H1 (cell line): ENCODE measurements at regions not wholly inside any gene's neighbourhood (a gene's known extent, or its start where the extent isn't known, plus 50 kb on each side); places are given as distances from the start of the nearest gene placed in this dataset.
A peak's percentile ranks its signal among the peaks of the same experiment; 100 is the strongest.

Experiments
- CTCF ChIA-PET: fragments of 300-600 bp; sonication (Branson Sonifier 250); formaldehyde crosslinking; loops from one replicate; lab custom pipeline; 2021; ENCODE audit not compliant: partially characterized antibody; lab: Charles Lee
- POLR2A ChIA-PET: fragments of 300-600 bp; sonication (Branson Sonifier 250); formaldehyde crosslinking; loops from one replicate; lab custom pipeline; 2021; ENCODE audit warnings: inconsistent platforms; ENCODE audit not compliant: partially characterized antibody; lab: Charles Lee
- DNase-seq, 2 experiments: peaks; one replicate each; pipeline versions ENCODE4 v3.0.0 to v3.0.0-alpha.2; 2010 to 2022; ENCODE audit warnings: low spot score in 2 of 2, low read depth in 1 of 2, mixed read lengths in 1 of 2
- FAIRE-seq: peaks from 2 replicates; lab custom pipeline; 2011; peaks lifted over from hg19 to GRCh38; lab: Jason Lieb, UNC
- H2AFZ ChIP-seq: 2 replicates; pipeline ENCODE4 v1.8.1; 2012; ENCODE audit warnings: low read length, inconsistent platforms
- H2AK5ac ChIP-seq: 2 replicates; pipeline ENCODE4 v1.6.1; 2013; ENCODE audit warnings: low read depth, low read length
- H2BK120ac ChIP-seq: replicated peaks from 2 replicates; pipeline ENCODE3; 2013; ENCODE audit warnings: low read depth, low read length, inconsistent platforms
- H2BK12ac ChIP-seq: 2 replicates; pipeline ENCODE4 v1.6.1; 2013; ENCODE audit warnings: low read depth, low read length
- H2BK15ac ChIP-seq: 2 replicates; pipeline ENCODE4 v1.6.1; 2013; ENCODE audit warnings: low read length
- H2BK20ac ChIP-seq: 2 replicates; pipeline ENCODE4 v1.6.1; 2013; ENCODE audit warnings: low read length
- H2BK5ac ChIP-seq: 2 replicates; pipeline ENCODE4 v1.6.1; 2013; ENCODE audit warnings: low read depth, low read length
- H3K14ac ChIP-seq: 2 replicates; pipeline ENCODE4 v1.6.1; 2013; ENCODE audit warnings: inconsistent platforms; ENCODE audit not compliant: insufficient read length
- H3K18ac ChIP-seq: 2 replicates; pipeline ENCODE4 v1.6.1; 2013; ENCODE audit warnings: low read length; ENCODE audit errors: extremely low read depth
- H3K23ac ChIP-seq: 2 replicates; pipeline ENCODE4 v1.6.1; 2013; ENCODE audit warnings: inconsistent platforms; ENCODE audit not compliant: insufficient read length
- H3K23me2 ChIP-seq: 2 replicates; pipeline ENCODE4 v1.6.1; 2013; ENCODE audit warnings: low read depth, low read length
- H3K27ac ChIP-seq: 2 replicates; pipeline ENCODE4 v1.6.1; 2011; ENCODE audit warnings: low read depth, low read length, inconsistent platforms
- H3K27me3 ChIP-seq, 4 experiments: replicated peaks in 1 of 4; 1 replicate in 1 of 4; 2 replicates in 3 of 4; pipeline versions ENCODE4 v1.6.1 to v1.8.1; 2011 to 2013; ENCODE audit warnings: low read length in 3 of 4, mild to moderate bottlenecking in 3 of 4, inconsistent platforms in 2 of 4, mixed read lengths in 2 of 4, moderate library complexity in 1 of 4; ENCODE audit not compliant: control insufficient read depth in 3 of 4, insufficient read depth in 3 of 4; ENCODE audit errors: extremely low read depth in 1 of 4
- H3K36me3 ChIP-seq, 4 experiments: 2 replicates each; pipeline versions ENCODE4 v1.6.1 to v1.8.1; 2011 to 2013; ENCODE audit warnings: mild to moderate bottlenecking in 4 of 4, low read length in 3 of 4, moderate library complexity in 2 of 4, control low read depth in 1 of 4, inconsistent platforms in 1 of 4; ENCODE audit not compliant: insufficient read depth in 4 of 4, control insufficient read depth in 2 of 4
- H3K4ac ChIP-seq: replicated peaks from 2 replicates; pipeline ENCODE3; 2013; ENCODE audit warnings: low read length, low read depth, mixed read lengths, inconsistent platforms; ENCODE audit not compliant: insufficient read length
- H3K4me1 ChIP-seq, 4 experiments: replicated peaks in 1 of 4; 1 replicate in 1 of 4; 2 replicates in 3 of 4; pipeline versions ENCODE4 v1.6.1 to v1.8.1; 2011 to 2013; ENCODE audit warnings: low read length in 3 of 4, inconsistent platforms in 2 of 4, mixed read lengths in 1 of 4; ENCODE audit not compliant: insufficient read depth in 4 of 4, control insufficient read depth in 3 of 4
- H3K4me2 ChIP-seq, 2 experiments: 2 replicates each; pipeline versions ENCODE4 v1.6.1 to v1.8.1; 2011 to 2013; ENCODE audit warnings: low read depth in 2 of 2, low read length in 2 of 2, control low read depth in 1 of 2, inconsistent platforms in 1 of 2, mild to moderate bottlenecking in 1 of 2; ENCODE audit not compliant: insufficient read depth in 1 of 2
- H3K4me3 ChIP-seq, 4 experiments: fragments of 200-600, 300-600 bp in 1 of 4; sonication (generic), shearing (Covaris generic), sonication (Bioruptor Twin) in 1 of 4; 2 replicates each; pipeline versions ENCODE4 v1.5.1 to v1.8.1; 2011 to 2016; ENCODE audit warnings: low read length in 4 of 4, low read depth in 3 of 4, control low read depth in 2 of 4, inconsistent platforms in 2 of 4, mild to moderate bottlenecking in 2 of 4, mixed read lengths in 1 of 4, moderate library complexity in 1 of 4; ENCODE audit not compliant: insufficient read depth in 2 of 4; ENCODE audit errors: extremely low read depth in 1 of 4
- H3K56ac ChIP-seq: replicated peaks from 2 replicates; pipeline ENCODE3; 2013; ENCODE audit warnings: low read depth, mild to moderate bottlenecking, mixed read lengths, low read length, inconsistent platforms; ENCODE audit not compliant: insufficient read length
- H3K79me1 ChIP-seq: 2 replicates; pipeline ENCODE4 v1.6.1; 2013; ENCODE audit warnings: low read depth, low read length, control low read depth
- H3K79me2 ChIP-seq, 2 experiments: 2 replicates each; pipeline versions ENCODE4 v1.6.1 to v1.8.1; 2012 to 2013; ENCODE audit warnings: low read length in 2 of 2, mild to moderate bottlenecking in 2 of 2, inconsistent platforms in 1 of 2; ENCODE audit not compliant: insufficient read depth in 2 of 2, control insufficient read depth in 1 of 2
- H3K9ac ChIP-seq, 4 experiments: replicated peaks in 1 of 4; 1 replicate in 1 of 4; 2 replicates in 3 of 4; pipeline versions ENCODE4 v1.6.1 to v1.8.1; 2011 to 2013; ENCODE audit warnings: low read depth in 3 of 4, low read length in 3 of 4, control low read depth in 2 of 4, mild to moderate bottlenecking in 2 of 4, moderate library complexity in 2 of 4, inconsistent platforms in 1 of 4; ENCODE audit errors: extremely low read depth in 1 of 4
- H3K9me3 ChIP-seq, 2 experiments: 2 replicates each; pipeline versions ENCODE4 v1.6.1 to v1.8.1; 2012 to 2013; ENCODE audit warnings: mild to moderate bottlenecking in 2 of 2, moderate library complexity in 2 of 2, control low read depth in 1 of 2, inconsistent platforms in 1 of 2, low read depth in 1 of 2, low read length in 1 of 2, mixed read lengths in 1 of 2; ENCODE audit not compliant: insufficient read depth in 2 of 2
- H4K20me1 ChIP-seq, 2 experiments: replicated peaks in 1 of 2; 2 replicates each; pipeline versions ENCODE3 to v1.8.1; 2011 to 2013; ENCODE audit warnings: inconsistent platforms in 2 of 2, low read length in 2 of 2, mild to moderate bottlenecking in 1 of 2; ENCODE audit not compliant: insufficient read depth in 2 of 2, control insufficient read depth in 1 of 2
- H4K5ac ChIP-seq: 2 replicates; pipeline ENCODE4 v1.6.1; 2013; ENCODE audit warnings: low read length, low read depth, mixed read lengths, inconsistent platforms; ENCODE audit not compliant: insufficient read length
- H4K8ac ChIP-seq: 2 replicates; pipeline ENCODE4 v1.8.0; 2013; ENCODE audit warnings: mild to moderate bottlenecking, moderate library complexity, low read length, inconsistent platforms; ENCODE audit not compliant: insufficient read depth; ENCODE audit errors: extremely low read depth
- H4K91ac ChIP-seq: replicated peaks from 2 replicates; pipeline ENCODE3; 2013; ENCODE audit warnings: low read length, mixed read lengths, inconsistent platforms; ENCODE audit not compliant: insufficient read length
- CTBP2 ChIP-seq: IDR thresholded peaks from 2 replicates; pipeline ENCODE4 v1.7.0; 2011; ENCODE audit warnings: borderline replicate concordance, mild to moderate bottlenecking, moderate library complexity, mixed read lengths, low read length; ENCODE audit not compliant: insufficient read depth, insufficient read length
- RAD21 ChIP-seq, 2 experiments: IDR thresholded peaks in 1 of 2; conservative IDR thresholded peaks in 1 of 2; 2 replicates each; pipeline ENCODE4 v1.6.1; 2011; ENCODE audit warnings: low read depth in 2 of 2, low read length in 2 of 2, improper control_type of control experiment in 1 of 2, inconsistent platforms in 1 of 2, mild to moderate bottlenecking in 1 of 2, moderate library complexity in 1 of 2
- WGBS, 2 experiments: shearing (Covaris generic) in 1 of 2; methylation state at CpG; one replicate each; pipeline versions ENCODE4 v1.1.6 to v1.1.7; 2013 to 2015; ENCODE audit warnings: low lambda C conversion rate in 2 of 2, mixed read lengths in 2 of 2, inconsistent platforms in 1 of 2, low coverage in 1 of 2, missing lambda C conversion rate in 1 of 2; ENCODE audit not compliant: insufficient replicate concordance in 2 of 2, insufficient coverage in 1 of 2, insufficient read length in 1 of 2; ENCODE audit errors: extremely low coverage in 1 of 2, missing lambda C conversion rate in 1 of 2; 5-methylcytosine and 5-hydroxymethylcytosine counted together
- TF ChIP-seq, protein P1 (sequence below), 3 experiments: IDR thresholded peaks; 1 replicate in 2 of 3; 2 replicates in 1 of 3; pipeline versions ENCODE4 v1.5.1 to v1.6.1; 2011; ENCODE audit warnings: low read length in 3 of 3, mild to moderate bottlenecking in 3 of 3, inconsistent platforms in 2 of 3, low read depth in 1 of 3, moderate library complexity in 1 of 3; ENCODE audit not compliant: insufficient read depth in 1 of 3; ENCODE audit errors: control extremely low read depth in 1 of 3

DNA sequence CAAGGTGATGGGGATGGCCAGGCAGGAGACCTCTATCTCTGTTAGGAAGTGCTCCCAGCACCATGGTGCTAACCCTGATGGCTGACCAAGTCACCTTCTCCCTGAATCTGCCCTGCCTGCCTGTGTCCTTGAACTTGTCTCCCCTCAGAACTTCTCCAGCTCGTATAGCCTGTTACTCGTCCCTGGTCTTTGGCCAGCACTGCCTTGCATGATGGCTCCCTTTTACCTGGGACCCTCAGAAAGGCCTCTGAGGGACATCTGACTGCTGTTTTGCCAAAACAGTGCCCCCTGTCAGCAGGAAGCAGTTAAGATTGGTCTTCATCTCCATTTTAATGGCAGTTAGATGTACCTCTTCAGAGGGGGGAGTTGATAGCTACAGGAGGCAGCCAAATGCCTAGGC is 148.3 kb downstream of the RHOU start:
- Histone ChIP-seq H3K79me1 (no peaks in the 10 kb centered on the region), H3K56ac (no peak overlapping the region), H3K4me2 (no peak overlapping the region), H3K4me1 (peaks cover 0 to 4% (median 1%) of the 10 kb centered on the region in 4 experiments; a peak in 5 of 7 replicates), H4K20me1 (no peaks in the 10 kb centered on the region), H2AFZ (no peak overlapping the region), H3K27me3 (no peaks in the 10 kb centered on the region), H3K36me3 (no peaks in the 10 kb centered on the region), H3K23me2 (no peaks in the 10 kb centered on the region; the same call in 1 of the 2 replicates), H3K27ac (no peak overlapping the region), H2BK120ac (no peak overlapping the region), H3K4ac (no peak overlapping the region), H3K9ac (no peak overlapping the region), H3K79me2 (no peaks in the 10 kb centered on the region), H4K8ac (no peak overlapping the region), H4K91ac (no peak overlapping the region), H2BK15ac (no peak overlapping the region), H4K5ac (no peak overlapping the region), H3K9me3 (no peaks in the 10 kb centered on the region), H3K4me3 (no peak overlapping the region), H2BK20ac (0 out of 2 replicates have a peak overlapping the region, but pooled peaks have one; percentile 0), H3K14ac (no peak overlapping the region), H2BK5ac (no peak overlapping the region), H2BK12ac (no peak overlapping the region), H3K18ac (no peak overlapping the region), H2AK5ac (no peak overlapping the region), H3K23ac (no peak overlapping the region)
- FAIRE-seq (no peak), DNase-seq (peak in 1 of 2 experiments; percentile 30)
- POLR2A ChIA-PET = no interaction called here
- CTCF ChIA-PET = no interaction called here
- WGBS, 2 experiments = 93% methylated on average over 2 of the region's 2 CpGs; no CpG with 5 or more reads in 1 of the 2 experiments
- TF ChIP-seq RAD21 (IDR thresholded peaks at IDR 0.05 in 1 of 2, conservative IDR thresholded peaks at IDR 0.05 in 1 of 2; ENCODE audit: low read depth in 2 of 2, low read length in 2 of 2) = peak in 1 of 2 experiments; percentile 38; a peak in 2 of 4 replicates
- no peak for TF ChIP-seq CTBP2
- TF ChIP-seq, protein P1, sequence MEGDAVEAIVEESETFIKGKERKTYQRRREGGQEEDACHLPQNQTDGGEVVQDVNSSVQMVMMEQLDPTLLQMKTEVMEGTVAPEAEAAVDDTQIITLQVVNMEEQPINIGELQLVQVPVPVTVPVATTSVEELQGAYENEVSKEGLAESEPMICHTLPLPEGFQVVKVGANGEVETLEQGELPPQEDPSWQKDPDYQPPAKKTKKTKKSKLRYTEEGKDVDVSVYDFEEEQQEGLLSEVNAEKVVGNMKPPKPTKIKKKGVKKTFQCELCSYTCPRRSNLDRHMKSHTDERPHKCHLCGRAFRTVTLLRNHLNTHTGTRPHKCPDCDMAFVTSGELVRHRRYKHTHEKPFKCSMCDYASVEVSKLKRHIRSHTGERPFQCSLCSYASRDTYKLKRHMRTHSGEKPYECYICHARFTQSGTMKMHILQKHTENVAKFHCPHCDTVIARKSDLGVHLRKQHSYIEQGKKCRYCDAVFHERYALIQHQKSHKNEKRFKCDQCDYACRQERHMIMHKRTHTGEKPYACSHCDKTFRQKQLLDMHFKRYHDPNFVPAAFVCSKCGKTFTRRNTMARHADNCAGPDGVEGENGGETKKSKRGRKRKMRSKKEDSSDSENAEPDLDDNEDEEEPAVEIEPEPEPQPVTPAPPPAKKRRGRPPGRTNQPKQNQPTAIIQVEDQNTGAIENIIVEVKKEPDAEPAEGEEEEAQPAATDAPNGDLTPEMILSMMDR (IDR thresholded peaks at IDR 0.05; ENCODE audit: control extremely low read depth in 1 of 3, insufficient read depth in 1 of 3, low read depth in 1 of 3, low read length in 3 of 3) = peak in 1 of 3 experiments; percentile 32; a peak in 1 of 4 replicates
